Glutamatergic neuron (in vitro differentiated cells): ENCODE measurements at regions not wholly inside any gene's neighbourhood (a gene's known extent, or its start where the extent isn't known, plus 50 kb on each side); places are given as distances from the start of the nearest gene placed in this dataset.

ENCODE experiments used
- DNase-seq: peaks from one replicate; pipeline ENCODE4 v3.0.0; 2022
- H3K27ac Mint-ChIP-seq: one replicate; pipeline ENCODE4 v1.8.0; 2020; ENCODE audit warnings: mild to moderate bottlenecking, mixed read lengths, inconsistent platforms; ENCODE audit not compliant: unreplicated experiment
- H3K27me3 Mint-ChIP-seq: one replicate; pipeline ENCODE4 v1.8.0; 2020; ENCODE audit warnings: mild to moderate bottlenecking, moderate library complexity, mixed read lengths, inconsistent platforms; ENCODE audit not compliant: unreplicated experiment
- H3K36me3 Mint-ChIP-seq: one replicate; pipeline ENCODE4 v1.8.0; 2020; ENCODE audit warnings: mild to moderate bottlenecking, mixed read lengths, inconsistent platforms; ENCODE audit not compliant: unreplicated experiment
- H3K4me1 Mint-ChIP-seq: one replicate; pipeline ENCODE4 v1.8.0; 2020; ENCODE audit warnings: mild to moderate bottlenecking, low read depth, mixed read lengths, inconsistent platforms; ENCODE audit not compliant: unreplicated experiment
- H3K4me3 Mint-ChIP-seq: one replicate; pipeline ENCODE4 v1.8.0; 2020; ENCODE audit warnings: mild to moderate bottlenecking, mixed read lengths, inconsistent platforms; ENCODE audit not compliant: unreplicated experiment
- H3K9me3 Mint-ChIP-seq: one replicate; pipeline ENCODE4 v1.8.0; 2020; ENCODE audit warnings: mild to moderate bottlenecking, moderate library complexity, mixed read lengths, inconsistent platforms; ENCODE audit not compliant: unreplicated experiment
- TF ChIP-seq, protein P1 (sequence below): fragments of 200-600 bp; sonication (generic); IDR thresholded peaks from one replicate; pipeline ENCODE4 v1.5.0; 2021; ENCODE audit not compliant: partially characterized antibody, unreplicated experiment

DNA sequence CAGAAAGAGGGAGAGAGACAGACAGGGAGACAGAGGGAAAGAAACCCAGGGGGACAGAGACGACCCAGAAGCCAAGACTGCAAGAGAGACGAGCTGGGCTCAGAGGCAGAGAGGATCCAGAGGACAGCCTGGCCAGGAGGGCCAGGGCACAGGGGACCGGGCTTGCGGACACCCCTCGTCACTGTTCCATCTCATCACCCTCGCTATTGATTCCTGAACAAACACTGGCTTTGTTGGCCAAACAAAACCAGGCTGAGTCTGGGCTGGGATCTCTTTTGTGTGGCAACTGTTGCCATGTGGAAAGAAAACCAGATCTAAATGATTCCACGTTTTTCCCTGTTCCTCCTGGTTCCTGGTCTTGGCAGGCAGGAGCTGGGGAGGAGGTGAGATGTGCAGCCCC is 339.4 kb downstream of the MN1 start:
- TF ChIP-seq, protein P1, sequence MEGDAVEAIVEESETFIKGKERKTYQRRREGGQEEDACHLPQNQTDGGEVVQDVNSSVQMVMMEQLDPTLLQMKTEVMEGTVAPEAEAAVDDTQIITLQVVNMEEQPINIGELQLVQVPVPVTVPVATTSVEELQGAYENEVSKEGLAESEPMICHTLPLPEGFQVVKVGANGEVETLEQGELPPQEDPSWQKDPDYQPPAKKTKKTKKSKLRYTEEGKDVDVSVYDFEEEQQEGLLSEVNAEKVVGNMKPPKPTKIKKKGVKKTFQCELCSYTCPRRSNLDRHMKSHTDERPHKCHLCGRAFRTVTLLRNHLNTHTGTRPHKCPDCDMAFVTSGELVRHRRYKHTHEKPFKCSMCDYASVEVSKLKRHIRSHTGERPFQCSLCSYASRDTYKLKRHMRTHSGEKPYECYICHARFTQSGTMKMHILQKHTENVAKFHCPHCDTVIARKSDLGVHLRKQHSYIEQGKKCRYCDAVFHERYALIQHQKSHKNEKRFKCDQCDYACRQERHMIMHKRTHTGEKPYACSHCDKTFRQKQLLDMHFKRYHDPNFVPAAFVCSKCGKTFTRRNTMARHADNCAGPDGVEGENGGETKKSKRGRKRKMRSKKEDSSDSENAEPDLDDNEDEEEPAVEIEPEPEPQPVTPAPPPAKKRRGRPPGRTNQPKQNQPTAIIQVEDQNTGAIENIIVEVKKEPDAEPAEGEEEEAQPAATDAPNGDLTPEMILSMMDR: no peak
- Mint-ChIP-seq H3K27me3 (peaks cover 8% of the 10 kb centered on the region), H3K4me1 (no peaks in the 10 kb centered on the region), H3K4me3 (no peak overlapping the region), H3K36me3 (no peaks in the 10 kb centered on the region), H3K9me3 (peaks cover 2% of the 10 kb centered on the region), H3K27ac (no peak overlapping the region)
- DNase-seq: no peak

DNA sequence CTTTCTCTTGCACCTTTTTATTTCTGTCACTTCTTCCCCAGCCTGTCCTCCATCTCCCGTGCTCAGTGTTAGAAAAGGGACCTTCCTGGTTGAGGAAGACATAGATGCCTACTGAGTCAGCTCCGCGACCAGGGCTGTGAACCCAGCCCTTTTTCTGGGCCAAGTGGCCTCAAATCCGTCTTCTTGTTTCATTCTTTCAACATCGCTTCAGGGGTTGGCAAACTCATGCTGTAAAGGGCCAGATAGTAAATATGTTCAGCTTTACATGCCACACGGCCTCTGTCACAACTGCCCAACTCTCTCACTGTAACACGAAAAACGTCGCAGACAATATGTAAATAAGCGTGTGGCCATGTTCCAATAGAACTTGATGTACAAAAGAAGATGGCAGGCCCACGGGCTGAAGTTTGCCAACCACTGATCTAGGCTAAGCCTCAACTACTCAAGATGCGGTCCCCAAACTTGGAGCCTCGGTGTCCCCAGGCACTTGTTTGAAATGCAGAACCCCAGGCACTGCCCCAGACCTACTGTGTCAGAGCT is 338.4 kb downstream of the MN1 start:
- TF ChIP-seq, protein P1: no peak
- Mint-ChIP-seq H3K27me3 (peaks cover 8% of the 10 kb centered on the region), H3K4me1 (no peaks in the 10 kb centered on the region), H3K36me3 (no peaks in the 10 kb centered on the region), H3K4me3 (no peak overlapping the region), H3K9me3 (peaks cover 2% of the 10 kb centered on the region), H3K27ac (no peak overlapping the region)
- DNase-seq: no peak

DNA sequence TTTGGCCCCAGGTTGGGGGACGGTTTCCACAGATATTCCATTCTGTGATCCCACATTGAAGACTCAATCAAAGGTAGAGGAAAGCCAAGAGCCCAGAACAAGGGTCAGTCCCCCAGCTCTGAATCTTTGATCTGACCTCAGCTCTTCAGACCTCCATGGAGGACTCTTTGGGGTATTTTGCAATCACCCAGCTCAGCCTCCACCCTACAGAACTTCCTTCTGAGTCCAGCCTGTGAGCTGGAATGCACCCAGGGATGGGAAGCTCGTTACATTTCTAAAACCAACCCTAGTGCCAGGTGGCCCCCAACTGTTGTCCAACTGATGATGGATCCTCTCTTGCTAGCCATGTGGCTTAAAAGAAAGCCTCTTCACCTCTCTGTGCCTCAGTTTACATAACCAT is 335.3 kb downstream of the MN1 start:
- no peak overlapping the region for H3K4me3 Mint-ChIP-seq
- DNase-seq: no peak
- peaks cover 5% of the 10 kb centered on the region for H3K27me3 Mint-ChIP-seq
- TF ChIP-seq, protein P1: no peak
- H3K9me3 Mint-ChIP-seq: peaks cover 2% of the 10 kb centered on the region
- no peaks in the 10 kb centered on the region for H3K36me3 Mint-ChIP-seq
- H3K27ac Mint-ChIP-seq: no peak overlapping the region
- no peaks in the 10 kb centered on the region for H3K4me1 Mint-ChIP-seq

DNA sequence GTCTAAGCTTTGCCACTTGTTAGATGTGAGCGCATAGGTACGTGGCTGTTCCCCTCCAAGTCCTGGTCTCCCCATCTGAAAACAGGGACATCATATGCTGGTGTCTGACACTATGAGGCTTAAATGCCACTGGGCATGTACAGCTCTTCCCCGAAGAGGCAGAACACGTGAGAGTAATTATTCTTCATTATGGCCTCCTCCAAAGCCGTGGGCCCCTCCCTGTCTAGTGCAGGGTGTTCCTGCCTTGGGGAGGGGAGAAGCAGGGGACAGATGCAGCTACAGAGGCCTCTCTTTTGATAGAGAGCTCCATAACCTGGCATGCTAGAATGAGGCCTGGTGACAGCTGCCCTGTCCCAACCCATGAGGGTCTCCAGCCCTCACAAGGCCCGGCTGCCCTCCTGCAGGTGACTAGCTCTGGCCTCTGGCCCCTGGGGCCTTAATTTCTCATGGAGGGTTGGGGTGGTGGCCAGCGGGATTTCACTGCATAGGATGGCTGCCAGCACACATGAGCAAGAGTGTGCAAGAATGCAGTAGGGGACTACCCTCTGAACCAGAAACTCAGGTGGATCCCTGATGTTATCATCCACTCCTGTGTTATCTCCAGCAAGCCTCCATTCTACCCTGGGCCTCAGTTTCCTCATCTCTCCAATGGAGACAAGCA is 334.6 kb downstream of the MN1 start:
- Mint-ChIP-seq H3K27ac (no peak overlapping the region), H3K9me3 (peaks cover 2% of the 10 kb centered on the region), H3K4me1 (no peaks in the 10 kb centered on the region), H3K27me3 (peaks cover under 1% of the 10 kb centered on the region), H3K36me3 (no peaks in the 10 kb centered on the region), H3K4me3 (no peak overlapping the region)
- TF ChIP-seq, protein P1: no peak
- no peak for DNase-seq

DNA sequence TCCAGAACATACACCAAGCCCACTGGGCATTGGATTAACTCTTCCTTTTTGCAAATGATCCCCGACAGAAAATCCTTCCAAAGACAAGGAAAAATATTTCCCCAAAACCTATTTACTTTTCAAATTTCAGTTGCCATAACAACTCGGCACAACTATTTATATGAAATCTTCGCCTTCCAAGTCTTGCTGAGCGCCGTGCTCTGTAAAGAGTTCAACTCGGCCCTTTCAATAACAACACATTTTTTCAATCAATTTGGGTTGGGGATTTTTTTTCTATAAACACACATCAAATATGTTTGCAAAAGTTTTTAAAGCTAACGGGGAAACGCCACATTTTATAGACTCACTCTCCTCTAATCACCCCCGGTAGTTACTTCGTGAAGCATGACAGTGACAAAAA is 333.8 kb downstream of the MN1 start:
- H3K4me3 Mint-ChIP-seq: no peak overlapping the region
- TF ChIP-seq, protein P1: no peak
- no peak for DNase-seq
- H3K9me3 Mint-ChIP-seq: peaks cover 2% of the 10 kb centered on the region
- H3K27ac Mint-ChIP-seq: no peak overlapping the region
- H3K36me3 Mint-ChIP-seq: no peaks in the 10 kb centered on the region
- no peaks in the 10 kb centered on the region for H3K27me3 Mint-ChIP-seq
- H3K4me1 Mint-ChIP-seq: no peaks in the 10 kb centered on the region
